Panc1 (cell line): ENCODE measurements at regions not wholly inside any gene's neighbourhood (a gene's known extent, or its start where the extent isn't known, plus 50 kb on each side); places are given as distances from the start of the nearest gene placed in this dataset.

ENCODE experiments used
- ATAC-seq: fragments of 200-7000 bp; cut with Tn5 transposase; 2 replicates; pipeline ENCODE4 v1.9.1; 2020; ENCODE audit warnings: mild to moderate bottlenecking, moderate library complexity
- BruUV-seq: library from RNA; stranded (reverse); fragments of 400-500 nt; replicated peaks from 2 replicates; lab custom pipeline; 2021; lab: Mats Ljungman, UMichigan
- CTCF ChIA-PET: fragments of 300-600 bp; sonication (Branson Sonifier 250); formaldehyde crosslinking; loops from one replicate; lab custom pipeline; 2022; ENCODE audit warnings: antibody characterized with exemption; lab: Charles Lee
- POLR2A ChIA-PET: fragments of 300-600 bp; sonication (Branson Sonifier 250); formaldehyde crosslinking; loops from one replicate; lab custom pipeline; 2022; ENCODE audit warnings: antibody characterized with exemption; lab: Charles Lee
- DNase-seq: peaks from one replicate; pipeline ENCODE4 v3.0.0-alpha.2; 2010; ENCODE audit warnings: low read depth, low spot score
- H3K27ac ChIP-seq: 2 replicates; pipeline ENCODE4 v1.5.1; 2011; ENCODE audit warnings: mild to moderate bottlenecking, low read length, inconsistent platforms
- H3K27me3 ChIP-seq: fragments of 200-500 bp; sonication (Bioruptor generic); 2 replicates; pipeline ENCODE4 v1.6.0; 2014; ENCODE audit warnings: low read length, inconsistent platforms; ENCODE audit not compliant: control insufficient read depth, insufficient read depth
- H3K36me3 ChIP-seq: fragments of 200-500 bp; sonication (Bioruptor generic); 2 replicates; pipeline ENCODE4 v1.5.1; 2014; ENCODE audit warnings: inconsistent platforms, mild to moderate bottlenecking, low read length, moderate library complexity; ENCODE audit not compliant: control insufficient read depth, insufficient read depth
- H3K4me1 ChIP-seq: 2 replicates; pipeline ENCODE4 v1.5.1; 2011; ENCODE audit warnings: inconsistent platforms, mild to moderate bottlenecking, low read length, moderate library complexity; ENCODE audit not compliant: control insufficient read depth, insufficient read depth
- H3K4me3 ChIP-seq, 2 experiments: 2 replicates each; pipeline ENCODE4 v1.5.1; 2011 to 2012; ENCODE audit warnings: low read depth in 2 of 2, low read length in 2 of 2, mild to moderate bottlenecking in 2 of 2, inconsistent platforms in 1 of 2, moderate library complexity in 1 of 2
- H3K9me3 ChIP-seq: fragments of 200-500 bp; sonication (Bioruptor generic); 2 replicates; pipeline ENCODE4 v1.5.1; 2014; ENCODE audit warnings: low read depth, mild to moderate bottlenecking, inconsistent platforms, low read length, moderate library complexity; ENCODE audit not compliant: control insufficient read depth, insufficient read depth
- POLR2AphosphoS5 ChIP-seq: IDR thresholded peaks from 2 replicates; pipeline ENCODE4 v1.6.1; 2012; ENCODE audit warnings: mild to moderate bottlenecking, low read depth, low read length, moderate library complexity
- SIN3A ChIP-seq: IDR thresholded peaks from 2 replicates; pipeline ENCODE4 v1.6.1; 2012; ENCODE audit warnings: low read depth, mild to moderate bottlenecking, low read length, moderate library complexity, borderline replicate concordance; ENCODE audit not compliant: insufficient read depth
- TCF7L2 ChIP-seq: IDR thresholded peaks from 2 replicates; pipeline ENCODE4 v1.6.1; 2011; ENCODE audit warnings: mild to moderate bottlenecking, low read depth, low read length, inconsistent platforms
- in situ Hi-C: cut with HindIII; loops from 2 replicates; pipeline ENCODE4 v1.10.0; 2016; ENCODE audit warnings: low sequenced_read_pairs, low pct_unique_long_range_greater_than_20kb
- intact Hi-C: fragments of 100-400 bp; cut with micrococcal nuclease; formaldehyde crosslinking; loops from one replicate; pipeline ENCODE4 v1.10.0; 2022; ENCODE audit not compliant: unreplicated experiment
- TF ChIP-seq, protein P1 (sequence below): fragments of 450-650 bp; IDR thresholded peaks from 2 replicates; pipeline ENCODE4 v1.5.1; 2017; ENCODE audit warnings: mild to moderate bottlenecking
- TF ChIP-seq, protein P2 (sequence below), 2 experiments: IDR thresholded peaks; 2 replicates each; pipeline ENCODE4 v1.6.1; 2011 to 2012; ENCODE audit warnings: low read depth in 2 of 2, control low read depth in 1 of 2, low read length in 1 of 2, mild to moderate bottlenecking in 1 of 2, moderate library complexity in 1 of 2; ENCODE audit not compliant: insufficient read depth in 1 of 2

DNA sequence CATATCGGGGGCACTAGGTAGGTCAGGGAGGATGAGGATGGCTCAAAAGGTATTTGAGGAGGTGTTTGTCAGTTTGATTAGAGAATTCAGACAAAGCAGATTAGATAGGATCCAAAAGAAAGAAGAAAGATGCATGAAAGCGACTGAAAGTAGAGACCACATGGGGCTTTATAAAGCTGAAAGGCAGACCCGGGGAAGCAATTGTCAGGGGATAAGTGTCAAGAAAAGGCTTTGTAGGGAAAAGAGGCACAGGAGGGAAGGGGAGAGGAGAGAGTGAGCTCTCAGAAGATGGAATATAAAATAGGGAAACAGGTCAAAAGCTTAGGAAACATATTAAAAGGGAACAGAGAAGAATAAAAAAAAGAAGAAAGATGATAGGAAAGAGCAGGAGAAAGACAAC, 308.2 kb upstream of the RORA start:
- POLR2A ChIA-PET = interaction anchor here (0.6 kb wide), 1 partner anchor 14 kb away, joined by 3 read pairs; no protein-coding TSS in a partner anchor
- CTCF ChIA-PET = no interaction called here

DNA sequence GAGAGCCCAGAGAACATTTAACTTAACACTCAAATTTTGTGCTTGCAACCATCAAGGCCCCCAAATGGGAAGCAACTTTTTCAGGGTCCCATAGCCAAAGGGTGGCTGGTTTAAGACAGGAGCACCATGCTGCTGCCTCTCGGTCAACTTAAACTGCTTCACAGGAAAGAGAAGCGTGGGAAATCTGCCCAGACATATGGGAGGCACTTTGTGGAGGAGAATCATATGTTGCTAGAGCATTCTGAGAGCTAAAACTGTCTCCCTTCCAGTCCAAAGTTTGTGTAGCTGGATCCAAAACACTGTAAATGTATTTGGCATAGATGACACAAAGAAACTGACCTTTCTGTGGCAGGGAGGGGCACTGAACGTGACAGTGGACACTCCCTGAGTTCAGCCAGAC, 305.9 kb upstream of the RORA start:
- TF ChIP-seq SIN3A (no peak), TCF7L2 (no peak), POLR2AphosphoS5 (no peak)
- TF ChIP-seq, protein P1, sequence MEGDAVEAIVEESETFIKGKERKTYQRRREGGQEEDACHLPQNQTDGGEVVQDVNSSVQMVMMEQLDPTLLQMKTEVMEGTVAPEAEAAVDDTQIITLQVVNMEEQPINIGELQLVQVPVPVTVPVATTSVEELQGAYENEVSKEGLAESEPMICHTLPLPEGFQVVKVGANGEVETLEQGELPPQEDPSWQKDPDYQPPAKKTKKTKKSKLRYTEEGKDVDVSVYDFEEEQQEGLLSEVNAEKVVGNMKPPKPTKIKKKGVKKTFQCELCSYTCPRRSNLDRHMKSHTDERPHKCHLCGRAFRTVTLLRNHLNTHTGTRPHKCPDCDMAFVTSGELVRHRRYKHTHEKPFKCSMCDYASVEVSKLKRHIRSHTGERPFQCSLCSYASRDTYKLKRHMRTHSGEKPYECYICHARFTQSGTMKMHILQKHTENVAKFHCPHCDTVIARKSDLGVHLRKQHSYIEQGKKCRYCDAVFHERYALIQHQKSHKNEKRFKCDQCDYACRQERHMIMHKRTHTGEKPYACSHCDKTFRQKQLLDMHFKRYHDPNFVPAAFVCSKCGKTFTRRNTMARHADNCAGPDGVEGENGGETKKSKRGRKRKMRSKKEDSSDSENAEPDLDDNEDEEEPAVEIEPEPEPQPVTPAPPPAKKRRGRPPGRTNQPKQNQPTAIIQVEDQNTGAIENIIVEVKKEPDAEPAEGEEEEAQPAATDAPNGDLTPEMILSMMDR = no peak
- TF ChIP-seq, protein P2, sequence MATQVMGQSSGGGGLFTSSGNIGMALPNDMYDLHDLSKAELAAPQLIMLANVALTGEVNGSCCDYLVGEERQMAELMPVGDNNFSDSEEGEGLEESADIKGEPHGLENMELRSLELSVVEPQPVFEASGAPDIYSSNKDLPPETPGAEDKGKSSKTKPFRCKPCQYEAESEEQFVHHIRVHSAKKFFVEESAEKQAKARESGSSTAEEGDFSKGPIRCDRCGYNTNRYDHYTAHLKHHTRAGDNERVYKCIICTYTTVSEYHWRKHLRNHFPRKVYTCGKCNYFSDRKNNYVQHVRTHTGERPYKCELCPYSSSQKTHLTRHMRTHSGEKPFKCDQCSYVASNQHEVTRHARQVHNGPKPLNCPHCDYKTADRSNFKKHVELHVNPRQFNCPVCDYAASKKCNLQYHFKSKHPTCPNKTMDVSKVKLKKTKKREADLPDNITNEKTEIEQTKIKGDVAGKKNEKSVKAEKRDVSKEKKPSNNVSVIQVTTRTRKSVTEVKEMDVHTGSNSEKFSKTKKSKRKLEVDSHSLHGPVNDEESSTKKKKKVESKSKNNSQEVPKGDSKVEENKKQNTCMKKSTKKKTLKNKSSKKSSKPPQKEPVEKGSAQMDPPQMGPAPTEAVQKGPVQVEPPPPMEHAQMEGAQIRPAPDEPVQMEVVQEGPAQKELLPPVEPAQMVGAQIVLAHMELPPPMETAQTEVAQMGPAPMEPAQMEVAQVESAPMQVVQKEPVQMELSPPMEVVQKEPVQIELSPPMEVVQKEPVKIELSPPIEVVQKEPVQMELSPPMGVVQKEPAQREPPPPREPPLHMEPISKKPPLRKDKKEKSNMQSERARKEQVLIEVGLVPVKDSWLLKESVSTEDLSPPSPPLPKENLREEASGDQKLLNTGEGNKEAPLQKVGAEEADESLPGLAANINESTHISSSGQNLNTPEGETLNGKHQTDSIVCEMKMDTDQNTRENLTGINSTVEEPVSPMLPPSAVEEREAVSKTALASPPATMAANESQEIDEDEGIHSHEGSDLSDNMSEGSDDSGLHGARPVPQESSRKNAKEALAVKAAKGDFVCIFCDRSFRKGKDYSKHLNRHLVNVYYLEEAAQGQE (IDR thresholded peaks at IDR 0.05; ENCODE audit: insufficient read depth in 1 of 2, low read depth in 2 of 2, low read length in 1 of 2) = no peak
- BruUV-seq = no TSS peak
- ATAC-seq (no peak), DNase-seq (no peak)
- no peak overlapping the region for H3K27ac ChIP-seq
- no peak overlapping the region for H3K4me3 ChIP-seq
- CTCF ChIA-PET = no interaction called here
- no peaks in the 10 kb centered on the region for H3K9me3 ChIP-seq
- H3K4me1 ChIP-seq = no peaks in the 10 kb centered on the region
- intact Hi-C loops = no loop called here
- H3K27me3 ChIP-seq = no peaks in the 10 kb centered on the region
- POLR2A ChIA-PET = no interaction called here
- in situ Hi-C loops = no loop called here
- H3K36me3 ChIP-seq = no peaks in the 10 kb centered on the region

More for the DNA sequence above, 308.2 kb upstream of the RORA start:
- Histone ChIP-seq H3K27me3 (no peaks in the 10 kb centered on the region), H3K4me1 (no peaks in the 10 kb centered on the region), H3K27ac (no peak overlapping the region), H3K4me3 (no peak overlapping the region), H3K9me3 (no peaks in the 10 kb centered on the region), H3K36me3 (no peaks in the 10 kb centered on the region)
- in situ Hi-C loops (no loop called here), intact Hi-C loops (no loop called here)
- TF ChIP-seq POLR2AphosphoS5 = no peak
- TF ChIP-seq, protein P2 (IDR thresholded peaks at IDR 0.05; ENCODE audit: insufficient read depth in 1 of 2, low read depth in 2 of 2, low read length in 1 of 2) = no peak
- no peak for TF ChIP-seq SIN3A
- no peak for TF ChIP-seq TCF7L2
- TF ChIP-seq, protein P1 = no peak
- no TSS peak for BruUV-seq
- ATAC-seq (no peak), DNase-seq (no peak)
